GM03348 (cell line): ENCODE measurements at regions not wholly inside any gene's neighbourhood (a gene's known extent, or its start where the extent isn't known, plus 50 kb on each side); places are given as distances from the start of the nearest gene placed in this dataset.

ENCODE experiments used
- DNase-seq: peaks from one replicate; pipeline ENCODE4 v3.0.0; 2012; ENCODE audit warnings: low spot score

DNA sequence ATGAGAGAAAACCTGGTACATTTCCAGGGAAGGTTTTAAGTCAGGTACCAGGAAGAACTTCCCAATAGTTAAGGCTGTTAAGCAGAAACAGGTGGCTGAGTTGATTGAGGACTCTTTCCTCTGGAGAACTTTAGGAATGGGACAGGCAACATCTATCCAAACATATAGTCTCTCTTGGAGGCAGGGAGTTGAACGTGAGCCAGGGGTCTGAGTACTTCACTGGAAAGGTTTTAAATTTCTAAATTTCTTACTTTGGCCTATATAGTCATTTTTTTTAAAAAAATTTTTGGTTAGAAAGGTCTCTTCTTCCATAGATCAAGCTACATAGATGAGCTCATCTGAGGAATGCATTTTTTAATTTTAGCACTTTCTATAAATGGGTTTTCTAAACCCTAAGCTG is 261.4 kb upstream of the TCF4 start:
- DNase-seq, result no peak

DNA sequence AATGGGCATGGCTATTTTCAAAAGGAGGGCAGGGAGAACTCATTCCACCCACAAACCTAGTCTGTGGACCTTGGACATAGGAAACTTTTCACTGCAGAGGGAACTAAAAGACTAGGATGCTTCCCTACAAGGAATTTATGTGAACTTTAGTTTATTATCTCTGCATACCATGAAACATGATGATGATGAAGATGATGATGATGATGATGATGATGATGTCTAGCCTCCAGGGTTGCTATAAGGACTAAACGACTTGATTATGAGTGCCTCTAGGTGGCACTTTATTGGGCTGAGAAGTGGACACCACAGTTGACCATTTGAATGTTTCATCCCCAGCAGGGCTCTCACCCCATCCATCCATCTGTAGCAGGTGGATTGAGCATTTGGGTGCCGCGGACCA is 260.0 kb upstream of the TCF4 start:
- DNase-seq, result no peak

DNA sequence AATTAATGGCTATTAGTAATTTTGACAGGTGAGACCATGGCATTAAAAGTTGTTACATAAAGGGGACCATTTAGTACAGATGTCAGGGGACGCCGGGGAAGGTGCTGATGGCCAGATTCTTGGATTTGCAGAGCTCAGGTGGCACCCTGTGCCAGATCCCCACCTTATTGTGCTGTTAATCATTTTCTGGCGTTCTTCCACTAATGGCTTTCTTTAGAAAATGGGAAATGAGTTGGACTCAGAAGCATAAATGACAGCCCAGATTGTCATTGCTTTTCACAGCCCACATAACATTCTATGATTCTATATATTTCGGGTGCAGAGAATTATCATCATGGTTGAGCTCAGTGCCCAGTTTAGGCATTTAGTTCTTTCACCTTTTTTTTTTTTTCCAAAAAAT is 257.2 kb upstream of the TCF4 start:
- DNase-seq, result no peak

DNA sequence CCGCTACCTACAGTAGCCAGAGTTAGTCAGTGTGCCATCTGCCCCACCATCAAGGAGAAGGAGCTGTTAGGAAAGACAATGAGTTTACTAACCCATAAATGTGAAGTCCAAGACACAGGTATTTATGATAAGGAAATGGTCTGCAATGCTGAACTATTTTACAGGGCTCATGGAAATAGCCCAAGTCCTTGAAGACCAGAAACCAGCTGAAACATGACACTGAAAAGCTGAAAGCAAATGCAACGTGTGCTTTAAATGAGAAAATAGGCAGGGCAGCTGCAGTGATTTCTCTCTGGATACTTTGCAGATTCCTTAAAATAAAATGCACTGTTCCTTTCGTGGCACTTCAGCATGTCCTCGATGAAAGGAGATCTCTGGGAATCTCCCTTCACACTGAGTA is 256.4 kb upstream of the TCF4 start:
- no peak for DNase-seq

DNA sequence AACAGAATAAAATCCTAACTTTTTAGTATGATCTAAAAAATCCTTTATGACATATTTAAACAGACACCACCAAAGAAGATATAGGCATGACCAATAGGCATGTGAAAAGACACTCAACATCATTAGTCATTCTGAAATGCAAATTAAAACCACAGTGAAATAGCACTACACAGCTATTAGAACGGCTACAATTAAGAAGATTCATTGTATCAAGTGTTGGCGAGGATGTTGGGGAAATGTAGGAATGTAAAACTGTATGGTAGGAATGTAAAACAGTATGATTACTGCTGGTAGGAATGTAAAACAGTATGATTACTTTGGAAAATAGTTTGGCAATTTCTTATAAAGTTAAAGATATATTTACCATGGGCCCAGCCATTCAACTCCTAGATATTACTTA is 253.3 kb upstream of the TCF4 start:
- no peak for DNase-seq

DNA sequence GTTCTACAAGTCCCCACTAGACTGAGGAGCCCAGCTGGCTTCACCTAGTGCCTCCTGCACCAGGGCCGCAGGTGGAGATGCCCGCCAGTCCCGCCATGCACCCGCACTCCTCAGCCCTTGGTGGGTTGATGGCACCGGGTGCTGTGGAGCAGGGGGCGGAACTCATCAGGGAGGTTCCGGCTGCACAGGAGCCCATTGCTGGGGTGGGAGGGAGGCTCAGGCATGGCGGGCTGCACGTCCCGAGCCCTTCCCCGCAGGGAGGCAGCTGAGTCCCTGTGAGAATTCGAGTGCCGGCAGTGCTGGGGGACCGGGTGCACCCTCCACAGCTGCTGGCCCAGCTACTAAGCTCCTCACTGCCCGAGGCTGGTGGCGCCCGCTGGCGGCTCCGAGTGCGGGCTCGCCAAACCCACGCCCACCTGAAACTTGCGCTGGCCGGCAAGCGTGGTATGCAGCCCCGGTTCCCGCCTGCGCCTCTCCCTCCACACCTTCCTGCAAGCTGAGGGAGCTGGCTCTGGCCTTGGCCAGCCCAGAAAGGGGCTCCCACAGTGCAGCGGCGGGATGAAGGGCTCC is 252.7 kb upstream of the TCF4 start:
- no peak for DNase-seq

DNA sequence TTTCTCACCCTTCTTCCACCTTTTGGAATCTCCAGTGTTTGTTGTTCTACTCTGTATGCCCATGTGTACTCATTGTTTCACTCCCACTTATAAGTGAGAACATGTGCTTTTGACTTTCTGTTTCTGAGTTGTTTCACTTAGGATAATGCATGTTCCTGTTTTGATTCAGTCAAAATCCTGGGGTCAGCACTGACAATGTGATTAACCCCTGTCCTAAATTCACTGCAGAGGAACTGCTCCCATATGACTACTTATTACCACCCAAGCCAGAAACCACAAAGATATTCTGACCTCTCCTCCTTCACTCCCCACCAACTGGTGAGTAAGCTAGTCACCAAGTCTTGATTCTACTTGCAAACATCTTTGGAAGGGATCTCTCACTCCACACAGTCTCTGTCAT is 251.4 kb upstream of the TCF4 start:
- DNase-seq, result peak; percentile 53

DNA sequence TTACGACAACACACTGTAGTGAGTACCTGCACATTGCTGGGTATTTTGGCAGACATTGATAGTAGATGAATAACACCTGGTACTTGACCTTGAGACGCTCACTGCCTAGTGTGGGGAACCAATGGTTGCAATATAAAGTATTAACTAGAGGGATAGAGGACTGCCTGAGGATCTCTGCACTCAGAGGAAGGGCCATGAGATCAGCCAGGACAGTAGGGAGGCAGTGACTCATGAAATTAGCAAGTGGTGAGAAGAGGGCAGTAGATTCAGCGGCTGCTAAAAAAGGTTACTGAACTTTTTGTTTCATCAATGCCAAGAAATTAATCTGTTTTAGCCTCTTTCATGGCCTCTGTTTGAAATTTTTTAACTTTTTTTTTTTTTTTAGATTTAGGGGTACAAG is 250.8 kb upstream of the TCF4 start:
- peak; percentile 52 for DNase-seq

DNA sequence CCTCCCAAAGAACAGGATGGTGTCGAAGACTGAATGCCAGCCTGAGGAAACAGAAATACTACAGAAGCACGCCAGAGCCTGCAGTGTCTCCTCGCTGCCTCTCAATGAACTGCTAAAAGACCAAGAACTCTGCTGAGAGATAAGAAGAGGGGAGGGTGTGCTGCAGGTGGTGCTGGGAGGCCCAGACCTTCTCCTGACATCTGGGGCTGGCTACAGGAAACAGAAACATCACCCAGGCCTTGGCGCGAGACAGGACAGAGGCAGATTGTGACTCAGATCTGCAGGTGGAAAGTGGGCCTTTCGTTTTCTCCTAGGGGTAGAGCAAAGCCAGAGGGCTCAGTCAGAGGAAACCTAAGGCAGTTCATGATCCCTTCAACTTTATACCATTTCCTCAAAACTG is 250.3 kb upstream of the TCF4 start:
- no peak for DNase-seq

DNA sequence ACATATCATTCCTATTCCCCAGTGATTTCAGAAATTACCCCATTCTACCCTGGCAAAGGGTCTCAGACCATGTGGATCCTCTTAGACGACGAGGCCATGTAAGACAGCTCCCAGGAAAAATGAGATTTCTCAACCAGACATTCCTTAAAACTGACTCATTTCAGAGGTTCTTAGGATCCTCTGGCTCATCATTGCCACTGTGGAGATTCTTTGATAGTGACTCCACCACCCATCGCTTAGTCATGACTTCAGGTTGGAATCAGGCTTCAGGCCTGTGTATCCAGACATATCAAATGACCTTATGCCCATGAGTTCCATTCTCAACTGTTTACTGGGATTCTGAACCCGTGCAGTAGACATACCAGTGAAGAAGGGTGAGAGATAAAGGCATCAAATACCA is 245.6 kb upstream of the TCF4 start:
- DNase-seq, result peak; percentile 89

DNA sequence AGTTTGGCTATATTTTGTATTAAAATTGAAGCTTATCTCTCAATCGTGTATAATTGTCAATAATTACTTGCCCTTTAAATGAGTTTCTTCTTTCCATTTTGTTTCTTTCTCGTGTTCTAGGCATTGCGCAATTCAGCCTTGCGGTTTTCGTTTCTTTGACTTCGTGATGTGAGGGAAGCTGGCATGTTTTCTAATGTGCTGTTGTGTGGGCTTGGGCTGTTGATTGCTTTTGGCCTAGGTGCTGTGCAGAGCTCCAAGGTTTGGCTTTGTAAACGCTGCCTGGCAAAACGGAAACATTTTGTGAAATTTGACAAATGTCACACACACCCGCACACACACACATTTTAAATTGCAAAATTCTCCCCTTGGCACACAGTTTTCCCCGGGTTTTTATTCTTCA is 242.6 kb upstream of the TCF4 start:
- DNase-seq, result no peak

DNA sequence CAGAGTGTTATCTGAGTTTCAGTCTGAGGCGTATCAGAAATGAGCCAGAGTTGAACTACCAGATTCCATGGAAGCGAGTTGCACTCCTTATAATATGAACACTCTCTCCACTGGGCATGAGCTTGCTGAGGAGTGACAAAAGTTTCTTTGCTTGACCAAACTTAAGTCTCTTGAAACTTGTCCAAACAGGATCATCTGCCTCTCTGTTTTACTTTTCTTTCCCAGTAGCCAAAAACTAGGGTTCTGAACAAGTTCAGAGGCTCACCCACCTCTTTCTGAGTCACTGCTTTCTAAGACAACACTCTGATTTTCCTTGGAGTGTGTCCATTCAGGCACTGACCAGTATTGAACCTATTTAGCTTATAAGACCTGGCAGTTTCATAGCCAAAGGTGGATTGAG is 233.2 kb upstream of the TCF4 start:
- DNase-seq, result peak; percentile 28

DNA sequence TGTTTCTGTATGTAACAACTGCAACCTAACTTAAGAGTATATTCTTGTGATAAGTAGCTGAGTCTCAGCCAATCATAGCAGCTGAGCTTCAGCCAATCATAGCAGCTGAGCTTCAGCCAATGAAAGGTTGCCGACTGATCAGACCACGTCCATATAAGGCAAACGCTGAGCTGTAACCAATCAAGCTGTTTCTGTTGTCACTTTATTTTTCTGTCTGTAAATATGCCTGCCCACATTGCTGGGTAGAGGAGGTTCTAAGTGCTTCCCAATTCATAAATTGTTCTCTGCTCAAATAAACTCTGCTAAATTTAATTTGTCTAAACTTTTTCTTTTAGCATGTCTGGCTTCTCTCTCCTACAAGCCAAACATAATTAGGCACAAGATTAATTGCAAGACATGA is 231.5 kb upstream of the TCF4 start:
- no peak for DNase-seq

DNA sequence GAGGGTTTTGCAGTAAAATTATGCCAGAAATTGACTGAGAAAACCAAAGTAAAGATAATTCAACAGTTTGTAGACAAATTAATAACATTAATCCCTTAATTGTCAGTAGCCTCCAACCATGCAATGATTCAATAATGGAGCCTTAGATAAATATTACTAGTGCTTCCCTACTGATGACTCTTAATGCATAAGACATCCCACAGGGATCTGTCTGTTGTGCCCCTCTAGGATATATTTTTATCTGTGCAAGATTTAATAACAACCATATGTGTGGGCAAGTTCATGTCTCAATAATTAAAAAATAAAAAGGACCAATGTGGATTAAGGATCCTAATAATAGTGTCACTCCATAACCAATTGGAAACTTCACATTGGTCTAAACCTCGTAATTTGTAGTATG is 230.3 kb upstream of the TCF4 start:
- DNase-seq, result no peak

DNA sequence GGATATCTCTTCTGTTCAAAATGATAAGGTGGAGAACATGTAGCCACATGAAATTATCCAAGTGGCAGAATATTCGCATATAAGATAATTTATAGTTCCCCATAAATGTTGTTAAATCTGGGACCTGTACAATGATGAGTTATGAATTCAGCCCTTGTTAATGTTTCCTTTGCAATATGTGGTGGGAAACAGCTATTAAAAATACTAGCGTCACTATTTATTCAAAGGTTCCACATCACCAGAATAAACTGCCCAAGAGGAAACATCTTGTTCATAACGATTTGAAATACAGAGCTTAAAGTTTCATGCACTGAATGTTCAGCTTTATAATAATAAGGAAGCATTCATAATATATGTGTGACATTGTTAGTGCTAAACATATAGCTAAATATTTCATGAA is 223.9 kb upstream of the TCF4 start:
- DNase-seq, result no peak

DNA sequence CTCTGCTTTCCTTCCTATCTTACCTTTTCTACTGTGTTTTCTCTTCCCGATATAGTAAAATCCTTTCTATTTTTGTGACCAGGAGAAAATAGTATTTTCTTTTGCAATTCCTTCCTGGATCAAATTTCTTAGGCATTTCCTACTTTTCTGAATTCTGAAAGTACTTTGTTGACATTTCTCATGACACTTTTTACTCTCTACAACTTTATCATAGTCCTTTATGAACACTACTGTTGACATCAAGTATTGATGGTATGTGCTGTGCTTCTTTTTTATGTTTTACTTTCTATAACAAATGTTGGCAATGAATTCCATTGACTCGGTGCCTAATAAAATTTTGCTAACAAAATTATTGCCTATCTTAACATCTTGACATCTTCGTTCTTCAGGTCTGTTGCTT is 217.7 kb upstream of the TCF4 start:
- no peak for DNase-seq

DNA sequence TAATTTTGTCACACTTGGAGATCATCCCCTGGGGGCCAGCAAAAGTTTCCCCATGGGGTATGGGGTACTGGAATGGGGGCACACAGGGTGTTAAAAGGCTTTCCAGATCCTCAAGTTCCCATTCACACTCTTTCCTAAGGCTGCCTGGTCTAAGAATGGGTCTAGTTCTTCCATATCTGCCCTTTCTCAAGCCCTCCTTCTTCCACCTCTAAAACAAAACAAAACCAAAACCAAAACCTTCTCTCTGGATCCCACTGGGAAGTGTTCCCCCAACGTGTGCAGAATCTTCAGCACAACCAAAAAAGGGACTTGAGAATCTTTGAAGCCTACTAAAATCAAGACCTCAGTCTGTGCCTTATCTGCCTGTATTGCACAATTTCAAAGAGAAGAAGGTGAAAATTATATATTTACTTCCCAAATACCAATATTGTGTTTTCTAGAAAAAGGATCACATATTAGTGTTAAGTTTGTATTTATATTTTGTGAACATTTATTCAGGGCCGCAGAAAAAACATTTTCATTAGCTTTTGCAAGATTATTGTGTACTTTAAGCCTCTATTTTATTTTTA is 207.2 kb upstream of the TCF4 start:
- DNase-seq, result no peak

DNA sequence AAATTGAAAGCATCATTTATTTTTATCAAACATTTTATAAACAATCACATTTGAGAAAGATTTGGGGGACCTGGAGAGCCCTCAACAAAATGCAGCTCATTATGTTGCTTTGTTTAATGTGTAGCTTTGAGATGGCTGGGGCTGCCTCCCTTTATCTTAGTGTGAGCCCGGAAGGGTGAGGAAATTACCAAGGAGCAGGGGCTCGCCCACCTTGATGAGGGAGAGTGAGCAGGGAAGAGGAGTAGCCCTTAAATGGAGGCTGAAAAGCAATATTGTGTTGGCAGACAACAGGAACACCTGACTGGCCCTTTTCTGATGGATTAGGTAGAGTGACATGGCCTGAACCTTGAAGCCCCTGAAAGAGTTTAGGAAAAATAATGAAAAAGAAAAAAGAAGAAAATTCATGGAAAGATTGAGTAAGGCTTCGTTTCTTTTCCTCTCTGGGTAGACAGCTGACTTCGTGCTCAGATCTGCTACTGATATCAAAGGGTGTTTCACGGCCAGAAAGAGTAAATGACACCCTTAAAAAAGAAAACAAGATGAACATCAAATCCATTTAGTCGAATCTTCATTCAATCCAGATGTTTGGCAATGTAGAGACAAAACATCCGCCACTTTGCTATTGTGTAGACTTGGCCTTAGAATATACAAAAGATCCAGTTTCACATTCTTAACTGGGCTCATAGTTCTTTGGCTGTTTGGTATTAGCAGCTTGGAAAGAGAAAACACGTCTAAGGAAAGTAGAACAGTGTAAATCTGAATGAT is 206.5 kb upstream of the TCF4 start:
- peak; percentile 36 for DNase-seq

DNA sequence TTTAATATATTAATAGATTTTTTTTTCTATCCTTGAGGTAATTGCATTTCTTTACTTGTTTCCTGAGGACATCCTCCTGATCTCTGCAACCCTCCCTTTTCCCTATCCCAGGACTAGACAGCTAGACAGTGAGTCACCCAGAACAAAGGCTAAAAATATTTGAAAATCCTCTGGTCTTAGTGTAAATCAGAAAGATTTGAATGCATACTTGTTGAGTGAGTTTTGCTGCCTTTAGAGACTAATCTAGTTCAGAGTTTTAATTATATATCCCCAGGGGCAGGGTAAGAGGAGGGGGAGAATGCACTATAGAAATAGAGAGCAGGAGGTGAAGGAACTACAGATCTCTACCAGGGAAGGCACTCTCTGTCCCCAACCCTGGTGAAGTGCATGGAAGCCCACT is 202.3 kb upstream of the TCF4 start:
- DNase-seq, result peak; percentile 80

DNA sequence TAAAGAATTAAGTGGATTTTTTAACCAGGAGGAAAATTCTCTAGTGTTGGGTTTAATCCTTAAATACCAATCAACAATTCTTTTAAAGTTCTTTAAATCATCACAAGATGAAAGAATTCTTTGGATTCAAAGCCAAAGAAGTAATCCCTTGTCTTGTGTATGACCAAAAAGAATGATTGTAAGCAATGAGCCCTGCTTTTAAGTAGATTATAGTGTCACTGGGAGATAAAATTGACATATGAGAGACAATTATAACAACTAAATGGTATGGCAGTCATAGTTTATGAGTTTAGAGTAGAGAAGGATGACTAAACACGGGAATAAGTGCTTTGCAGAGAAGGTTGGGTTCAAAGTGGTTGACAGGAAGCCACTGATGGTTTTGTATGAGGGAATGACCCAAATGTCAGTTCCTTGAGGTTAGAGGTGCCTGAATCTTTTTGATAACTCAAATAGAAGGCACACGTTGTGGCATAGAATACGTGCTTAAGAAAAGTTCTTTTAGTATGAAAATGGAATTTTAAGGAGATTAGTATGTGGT is 199.6 kb upstream of the TCF4 start:
- no peak for DNase-seq

DNA sequence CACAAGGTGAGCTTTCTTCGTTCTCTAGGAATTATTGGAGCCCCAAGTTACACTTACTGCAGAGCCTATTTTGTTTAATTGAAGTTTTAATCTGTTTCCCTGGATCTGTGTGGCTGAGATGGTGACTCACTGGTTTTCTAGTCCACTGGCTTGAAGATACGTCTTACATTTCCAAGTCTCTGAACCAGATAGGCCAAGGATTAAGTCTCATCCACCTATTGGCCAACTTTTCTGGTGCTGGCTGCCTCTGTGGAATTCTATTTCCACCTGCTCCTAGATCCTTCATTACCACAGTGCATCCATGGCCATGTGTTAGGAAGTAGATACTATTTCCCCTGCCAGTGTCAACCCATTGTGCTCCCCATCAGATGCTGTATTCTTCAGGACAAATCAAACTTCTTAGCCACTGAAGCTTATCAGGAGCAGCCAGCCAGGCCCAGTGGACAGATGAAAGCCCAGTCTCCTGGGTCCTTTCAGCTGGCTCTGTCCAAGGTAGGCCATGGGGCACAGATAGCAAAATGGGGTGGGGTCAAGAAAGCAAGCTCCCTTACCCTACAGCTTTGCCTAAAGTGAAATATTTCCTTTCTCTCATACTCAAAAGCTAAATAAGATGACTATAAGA is 198.8 kb upstream of the TCF4 start:
- no peak for DNase-seq

DNA sequence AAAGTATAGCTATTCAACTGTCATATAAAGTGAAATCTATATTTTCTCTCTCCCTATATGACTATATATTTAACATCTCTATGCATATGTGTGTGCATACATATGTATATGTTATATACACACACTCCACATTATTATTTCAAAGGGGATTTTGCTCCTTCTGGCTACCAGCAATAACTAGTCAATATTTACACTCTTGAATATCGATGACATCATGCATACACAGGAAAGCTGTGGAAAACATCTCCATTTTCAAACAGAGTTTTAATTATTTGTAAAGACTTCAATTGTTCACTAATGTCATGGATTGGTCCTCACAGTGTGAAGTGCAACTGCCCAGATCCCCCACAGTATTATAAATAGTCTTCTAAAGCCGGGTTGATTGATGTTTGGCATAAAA is 195.9 kb upstream of the TCF4 start:
- no peak for DNase-seq

DNA sequence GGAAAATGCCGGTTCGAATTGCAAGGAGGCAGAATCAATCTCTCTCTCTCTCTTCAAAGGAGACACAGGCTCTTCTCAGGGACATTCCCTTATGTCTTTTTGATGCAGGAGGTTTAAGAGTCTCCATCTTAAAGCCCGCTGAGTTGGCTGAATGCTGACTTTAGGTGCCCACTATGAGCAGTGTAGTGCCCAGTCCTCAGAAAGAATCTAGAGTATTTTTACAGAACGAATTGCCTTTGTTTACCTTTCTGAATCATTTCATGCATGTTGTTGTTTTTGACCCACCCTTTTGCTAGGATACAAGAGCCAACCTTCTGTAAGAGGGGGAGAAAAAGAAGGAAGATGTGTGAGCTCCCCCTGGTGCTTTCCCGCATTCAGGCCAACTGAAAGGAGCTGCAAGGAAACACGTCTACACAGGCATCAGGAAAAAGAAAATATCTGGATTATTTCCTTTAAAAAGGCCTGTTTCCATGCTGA is 193.5 kb upstream of the TCF4 start:
- DNase-seq, result peak; percentile 79
